ENCODE measurements at regions not wholly inside any gene's neighbourhood (a gene's known extent, or its start where the extent isn't known, plus 50 kb on each side); places are given as distances from the start of the nearest gene placed in this dataset.

DNA sequence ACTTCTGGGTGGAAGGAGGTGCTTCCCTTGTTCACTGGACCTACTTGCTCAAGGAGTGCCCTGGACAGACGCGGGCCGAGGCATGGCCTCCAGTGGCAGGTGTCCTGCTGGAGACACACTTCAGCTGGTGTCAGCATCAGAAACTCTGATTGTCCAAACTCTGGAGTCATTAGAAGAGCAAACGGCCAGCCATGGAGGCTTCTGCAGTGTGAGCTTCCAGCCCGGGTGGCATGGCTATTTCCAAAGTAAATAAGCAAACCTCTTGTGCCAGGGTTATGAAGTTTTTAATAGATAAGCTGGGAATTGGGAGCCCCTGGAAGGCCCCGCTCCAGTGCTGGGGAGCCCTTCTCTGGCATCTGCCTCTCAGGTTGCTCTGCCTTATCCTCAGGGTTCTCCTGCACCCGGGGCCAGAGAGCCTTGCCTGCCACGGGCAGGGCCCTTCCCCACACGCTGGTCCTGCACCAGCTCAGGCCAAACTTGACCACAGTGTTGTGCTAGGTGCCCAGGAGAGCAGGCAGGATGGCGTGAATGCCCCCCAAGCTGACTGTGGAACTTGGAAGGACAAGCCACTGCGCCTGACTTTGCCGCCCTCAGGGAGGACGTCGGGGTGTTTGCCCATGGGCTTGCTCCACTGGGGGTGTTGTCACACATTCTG lies 285.6 kb downstream of the GADD45G start:
- no peak for DNase-seq

DNA sequence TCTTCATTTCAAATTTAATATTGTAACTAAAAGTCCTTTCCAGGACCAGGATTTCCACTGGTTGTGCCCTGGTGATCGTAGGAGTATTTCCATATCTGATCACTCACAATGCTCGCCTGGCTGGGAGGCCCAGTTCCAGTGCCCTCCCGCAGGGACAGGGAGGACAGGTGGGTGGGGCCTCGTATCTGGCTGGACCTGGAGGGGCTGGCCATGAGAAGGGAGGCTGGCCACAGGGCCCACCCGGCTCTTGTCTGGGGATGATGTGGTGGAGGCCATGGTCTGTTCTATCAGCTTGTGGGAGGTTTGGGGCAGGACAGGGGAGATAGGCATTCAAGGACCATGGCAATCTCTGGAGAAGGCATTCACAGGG lies 286.4 kb downstream of the GADD45G start:
- DNase-seq: no peak

DNA sequence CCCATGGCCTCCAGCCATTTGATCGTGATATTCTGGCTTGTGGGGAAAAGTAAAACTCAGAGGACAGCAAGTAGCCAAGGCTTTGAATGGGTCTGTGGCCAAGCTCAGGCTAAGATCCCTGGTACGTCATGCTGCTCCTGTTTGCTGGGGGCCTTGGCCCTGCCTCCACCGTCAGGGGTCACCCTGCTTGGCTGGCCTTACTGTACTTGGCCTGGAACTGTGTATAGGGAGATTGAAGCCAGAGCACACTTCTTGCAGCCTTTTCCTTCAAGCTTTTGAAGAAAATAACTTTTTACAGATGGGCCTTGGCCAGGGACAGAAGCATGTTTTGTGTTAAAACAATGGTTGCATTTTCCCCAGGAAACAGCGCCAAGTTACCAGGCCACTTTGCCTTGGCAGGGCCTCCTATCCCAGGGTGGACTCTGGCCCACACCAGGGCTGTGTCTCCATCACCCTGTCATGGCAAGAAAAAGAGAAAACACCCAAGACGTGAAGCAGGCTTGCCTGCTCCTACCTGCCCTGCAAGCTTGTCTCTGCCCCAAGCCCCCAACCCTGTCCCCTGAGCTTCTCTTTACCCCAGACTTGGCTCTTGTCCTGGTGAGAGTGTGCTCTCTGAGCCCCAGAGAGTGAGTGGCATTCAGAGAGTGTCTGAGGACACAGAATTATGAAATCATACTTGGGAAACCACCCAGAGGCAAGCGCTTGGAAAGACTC lies 286.9 kb downstream of the GADD45G start:
- no peak for DNase-seq

- DNase-seq: no peak
Observed at GRCh38 chr9:89892920-89893319, 288.1 kb downstream of the GADD45G start.

DNA sequence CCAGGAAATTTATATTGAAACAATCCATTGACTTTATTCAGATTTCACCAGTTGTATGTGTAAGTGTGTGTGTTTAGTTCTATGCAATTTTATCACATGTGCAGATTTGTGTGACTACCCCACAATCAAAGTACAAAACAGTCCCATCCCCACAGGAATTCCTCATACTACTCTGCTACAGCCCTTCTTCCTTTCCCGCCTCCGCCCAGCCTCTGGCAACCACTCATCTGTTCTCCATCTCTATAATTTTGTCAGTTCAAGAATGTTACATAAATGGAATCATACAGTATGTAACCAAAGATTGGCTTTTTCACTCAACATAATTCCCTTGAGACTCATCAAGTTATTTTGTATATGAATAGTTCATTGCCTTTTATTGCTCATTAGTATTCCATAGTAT lies 289.1 kb downstream of the GADD45G start:
- no peak for DNase-seq

DNA sequence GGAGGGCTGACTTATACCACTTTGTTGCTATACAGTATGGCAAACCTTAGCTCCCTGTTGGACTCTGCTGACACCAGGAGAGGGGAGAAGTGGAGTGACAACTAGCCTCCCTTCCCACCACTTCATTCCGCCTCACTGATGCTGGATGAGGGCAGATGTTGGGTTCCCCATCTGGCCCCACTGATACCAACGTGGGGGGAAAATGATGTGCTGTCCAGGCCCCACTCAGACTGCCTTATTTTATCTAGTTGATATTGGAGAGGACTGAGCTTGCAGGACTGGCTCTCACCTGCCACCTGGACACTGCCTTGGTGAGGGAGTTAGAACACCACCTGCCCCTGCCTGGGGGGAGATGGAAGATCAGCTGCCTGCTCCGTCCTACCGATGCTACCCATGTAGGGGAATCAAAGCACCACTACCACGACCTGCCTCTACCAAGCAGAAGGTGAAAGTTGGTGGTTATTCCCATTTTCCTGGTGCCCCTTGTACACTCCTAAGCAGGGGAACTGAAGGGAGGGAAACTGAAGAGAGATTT lies 292.1 kb downstream of the GADD45G start:
- DNase-seq: no peak

- DNase-seq: no peak
Observed at GRCh38 chr9:89899573-89899972, 294.8 kb downstream of the GADD45G start.

DNA sequence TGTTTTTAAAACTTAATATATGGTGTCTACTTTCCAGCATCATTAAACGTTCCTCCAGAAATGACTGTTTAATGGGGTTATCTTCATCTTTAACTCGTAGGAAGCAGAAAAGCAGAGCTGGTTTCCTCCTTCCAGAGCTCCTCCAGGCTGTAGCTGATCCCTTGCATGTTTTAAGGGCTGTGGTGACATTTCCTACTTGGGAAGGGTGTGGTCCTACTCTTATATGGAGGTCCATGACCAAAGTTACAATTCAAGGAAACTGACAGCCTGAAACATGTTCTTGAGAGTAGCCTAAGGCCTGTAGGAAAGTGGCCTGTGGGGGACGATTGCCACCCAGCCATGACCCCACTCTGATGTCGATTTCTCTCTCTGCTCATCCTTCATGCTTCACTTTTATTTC lies 297.1 kb downstream of the GADD45G start:
- no peak for DNase-seq

- DNase-seq: no peak
Observed at GRCh38 chr9:89902450-89903140, 297.8 kb downstream of the GADD45G start.

GRCh38 chr9:89903141-89903475 lies 298.3 kb downstream of the GADD45G start:
- DNase-seq: no peak

DNA sequence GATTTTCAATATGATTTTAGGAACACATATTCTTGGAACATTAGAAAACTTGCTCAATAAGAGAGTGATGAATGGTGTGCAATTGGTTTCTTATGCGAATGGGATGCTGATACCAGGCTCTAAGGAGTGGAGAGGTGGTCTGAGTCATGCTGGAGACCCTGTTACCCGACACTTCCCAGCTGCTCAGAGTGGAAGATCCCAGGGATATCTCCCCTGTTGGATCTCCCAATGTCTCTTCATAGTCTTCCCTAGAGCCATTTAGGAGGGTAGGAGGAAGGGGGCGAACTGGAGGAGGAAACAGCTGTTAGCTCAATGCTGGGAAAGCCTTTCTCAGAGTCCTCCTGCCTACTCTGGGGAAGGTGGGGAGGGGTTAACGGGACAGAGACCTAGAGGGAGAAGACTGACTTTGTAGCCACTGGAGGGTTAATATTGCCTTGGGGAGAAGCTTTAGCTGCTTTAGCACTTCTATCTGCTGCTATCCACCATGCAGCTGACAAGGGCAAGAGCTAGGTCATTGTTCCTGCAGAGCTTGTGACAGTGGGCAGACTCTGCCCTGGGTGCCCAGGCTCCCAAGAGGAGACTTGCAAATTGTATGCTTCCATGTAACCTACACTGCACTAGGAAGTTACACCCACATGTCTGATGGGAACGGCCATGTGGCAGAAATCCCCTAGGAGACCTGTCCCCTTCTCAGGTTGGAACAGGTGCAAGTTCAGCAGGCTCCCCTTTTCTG lies 301.0 kb downstream of the GADD45G start:
- DNase-seq: no peak

DNA sequence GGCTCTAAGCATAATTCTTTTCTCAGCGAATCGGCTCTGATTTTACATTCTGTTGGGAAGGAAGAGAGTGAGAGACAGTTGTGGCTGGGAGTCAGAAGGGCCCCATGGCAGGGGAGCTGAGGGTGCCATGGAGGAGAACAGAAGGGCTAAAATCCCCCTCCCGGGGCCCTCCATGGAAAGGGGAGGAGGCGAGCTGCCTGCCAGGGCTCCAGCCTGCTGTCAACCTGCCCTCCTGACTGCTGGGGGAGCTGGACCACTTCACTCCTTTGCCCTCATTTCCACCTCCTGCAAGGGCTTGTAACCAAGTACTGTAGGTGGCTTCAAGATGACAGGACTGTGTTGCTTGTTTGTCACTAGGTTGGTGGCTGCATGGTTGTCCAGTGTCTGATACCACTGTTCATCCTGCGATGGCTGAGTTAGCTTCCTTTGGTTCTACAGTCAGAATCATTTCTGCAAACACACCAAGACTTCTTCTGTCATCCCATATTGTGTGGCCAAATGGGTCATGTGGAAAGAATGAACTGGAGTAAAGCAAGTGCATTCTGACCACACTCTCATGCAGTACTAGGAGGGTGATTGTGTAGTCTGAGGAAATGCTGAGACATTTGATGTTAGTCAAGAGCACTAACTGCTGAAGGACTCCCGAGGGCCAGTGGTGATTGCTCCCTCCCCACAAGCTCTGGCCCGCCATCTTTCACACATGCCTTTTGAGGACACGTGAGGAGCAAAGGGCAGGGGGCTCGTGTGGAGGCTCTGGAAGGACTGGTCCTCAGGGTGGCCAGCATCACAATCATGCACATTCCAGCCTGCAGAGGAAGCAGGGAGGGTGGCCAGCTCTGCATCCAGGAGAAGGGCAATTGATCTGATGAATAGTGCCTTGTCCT lies 307.2 kb downstream of the GADD45G start:
- DNase-seq: no peak

- no peak for DNase-seq
Observed at GRCh38 chr9:89912605-89912953, 307.8 kb downstream of the GADD45G start.

DNA sequence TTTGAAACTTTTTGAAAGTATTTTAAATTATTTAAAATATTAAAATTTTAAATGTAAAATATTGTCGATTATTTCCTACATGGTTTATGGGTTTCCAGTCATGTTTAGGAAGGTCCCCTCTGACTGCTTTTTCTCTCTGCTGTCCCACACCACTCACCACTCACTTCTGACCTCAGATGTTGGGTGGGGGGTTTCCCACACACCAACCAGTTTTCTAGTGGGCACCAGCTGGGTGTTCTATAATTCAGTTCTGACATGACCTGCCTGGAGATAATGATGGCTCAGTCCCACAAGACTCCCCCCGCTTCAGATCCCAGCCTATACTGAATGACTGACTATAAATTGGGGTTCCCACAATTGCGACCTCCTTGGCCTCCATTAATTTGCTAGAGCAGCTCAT lies 310.4 kb downstream of the GADD45G start:
- no peak for DNase-seq

DNA sequence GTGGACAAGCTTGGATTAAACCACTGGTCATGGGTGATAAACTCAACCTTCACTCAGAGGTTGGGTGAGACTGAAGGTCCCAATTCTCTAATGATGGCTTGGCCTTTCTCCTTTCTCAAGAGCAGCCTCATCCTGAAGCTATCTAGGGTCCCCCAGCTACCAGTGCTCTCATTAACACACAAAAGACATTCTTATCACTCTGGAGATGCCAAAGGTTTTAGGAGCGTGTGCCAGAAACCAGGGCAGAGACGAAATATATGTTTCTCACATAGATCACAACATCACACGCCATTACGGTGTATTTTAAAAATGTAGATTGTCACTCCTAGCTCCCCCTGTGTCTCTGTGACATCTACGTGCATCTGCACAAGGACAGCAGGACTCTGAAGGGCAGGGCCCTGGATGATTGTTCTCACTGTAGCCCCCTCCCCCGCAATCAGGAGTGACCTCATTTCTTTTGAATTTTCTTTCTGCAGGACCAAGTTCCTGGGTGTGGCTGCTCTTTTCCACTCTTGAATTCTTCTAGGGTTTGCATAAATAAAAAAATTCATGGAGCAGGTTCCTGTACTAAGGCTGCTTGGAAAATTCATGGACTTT lies 311.3 kb downstream of the GADD45G start:
- no peak for DNase-seq

GRCh38 chr9:89917861-89918260 lies 313.0 kb downstream of the GADD45G start:
- DNase-seq: no peak

DNA sequence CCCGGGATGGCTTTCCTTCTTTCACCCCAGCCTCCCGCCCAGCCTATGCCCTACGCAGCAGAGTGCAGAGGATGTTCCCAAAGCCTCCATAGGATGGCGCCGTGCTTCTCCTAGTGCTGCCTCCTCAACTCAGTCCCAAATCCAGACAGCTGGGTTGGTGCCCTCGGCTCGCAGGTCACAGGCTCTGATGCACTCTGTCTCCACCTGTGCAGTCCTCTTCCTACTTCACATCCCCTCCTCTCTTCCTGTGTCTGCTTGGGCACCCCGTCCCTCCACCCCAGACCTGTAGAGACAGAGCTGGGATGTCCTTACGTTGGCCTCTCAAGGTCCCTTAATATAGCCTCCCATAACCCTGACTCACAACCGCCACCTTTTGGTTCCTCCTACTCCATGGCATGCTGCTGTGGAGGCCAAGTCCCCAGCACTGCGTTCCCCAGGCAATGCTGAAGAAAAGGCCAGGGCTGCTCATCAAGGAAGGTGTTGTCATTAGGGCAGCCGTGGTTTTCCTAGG lies 314.4 kb downstream of the GADD45G start:
- DNase-seq: peak; percentile 51

DNA sequence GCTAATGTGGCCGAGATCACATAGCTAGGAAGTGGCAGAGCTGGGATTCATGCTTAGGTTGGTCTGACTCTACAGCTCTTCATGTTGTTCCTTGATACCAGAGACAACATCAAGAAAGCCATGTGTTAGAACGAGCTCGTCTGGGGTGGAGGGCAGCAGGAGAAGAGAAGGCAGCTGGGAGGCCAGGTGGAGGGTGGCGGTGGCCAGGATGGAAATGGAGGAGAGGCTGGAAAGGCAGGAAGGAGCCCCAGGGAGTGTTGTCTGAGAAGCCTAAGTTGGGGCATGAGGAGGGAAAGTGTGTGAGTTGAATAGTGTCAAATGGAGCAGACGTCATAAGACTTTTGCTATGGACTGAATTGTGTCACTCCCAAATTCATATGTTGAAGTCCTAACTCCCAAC lies 315.3 kb downstream of the GADD45G start:
- no peak for DNase-seq

- no peak for DNase-seq
Observed at GRCh38 chr9:89920951-89921350, 316.1 kb downstream of the GADD45G start.

- no peak for DNase-seq
Observed at GRCh38 chr9:89922099-89922498, 317.3 kb downstream of the GADD45G start.

GRCh38 chr9:89923174-89923573 lies 318.4 kb downstream of the GADD45G start:
- DNase-seq: no peak

DNA sequence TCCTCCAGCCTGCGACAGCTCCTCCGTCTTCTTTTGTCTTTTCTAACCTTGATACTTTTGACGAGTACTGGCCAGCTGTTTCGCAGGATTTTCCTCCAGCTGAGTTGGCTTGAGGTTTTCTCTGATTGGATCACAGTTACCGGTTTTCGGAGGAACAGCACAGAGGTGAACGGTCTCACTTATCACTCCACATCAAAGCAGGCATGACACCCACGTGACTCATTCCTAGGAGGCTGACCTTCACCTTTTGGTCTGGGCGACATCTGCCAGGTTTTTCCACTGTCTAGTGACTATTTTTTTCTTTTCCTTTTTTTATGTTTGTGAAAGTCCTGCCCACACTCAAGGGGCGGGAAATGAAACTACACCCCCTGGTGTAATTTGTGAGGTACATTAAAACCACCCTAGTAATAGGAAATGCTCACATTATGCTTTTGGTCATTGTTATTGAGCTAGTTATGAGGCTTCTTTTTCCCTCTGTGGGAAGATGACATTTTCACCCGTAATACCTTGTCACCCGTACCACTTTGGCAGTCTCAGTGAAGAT lies 319.2 kb downstream of the GADD45G start:
- no peak for DNase-seq
